ENCODE measurements at regions not wholly inside any gene's neighbourhood (a gene's known extent, or its start where the extent isn't known, plus 50 kb on each side); places are given as distances from the start of the nearest gene placed in this dataset.

GRCh38 chr1:80925130-80925805 lies 875.5 kb upstream of the ADGRL2 start:
- DNase-seq, result no peak

- no peak for DNase-seq
Measured at GRCh38 chr1:80924290-80924689, 876.4 kb upstream of the ADGRL2 start.

GRCh38 chr1:80922906-80923305 lies 877.8 kb upstream of the ADGRL2 start:
- no peak for DNase-seq

GRCh38 chr1:80919426-80919825 lies 881.3 kb upstream of the ADGRL2 start:
- no peak for DNase-seq

GRCh38 chr1:80918380-80918779 lies 882.4 kb upstream of the ADGRL2 start:
- DNase-seq, result no peak

GRCh38 chr1:80917826-80918225 lies 882.9 kb upstream of the ADGRL2 start:
- no peak for DNase-seq

- no peak for DNase-seq
Measured at GRCh38 chr1:80917225-80917624, 883.5 kb upstream of the ADGRL2 start.

GRCh38 chr1:80915491-80915890 lies 885.2 kb upstream of the ADGRL2 start:
- no peak for DNase-seq

GRCh38 chr1:80910426-80910825 lies 890.3 kb upstream of the ADGRL2 start:
- DNase-seq, result no peak

- no peak for DNase-seq
Measured at GRCh38 chr1:80909172-80909784, 891.5 kb upstream of the ADGRL2 start.

GRCh38 chr1:80896781-80897356 lies 903.9 kb upstream of the ADGRL2 start:
- DNase-seq, result no peak

- no peak for DNase-seq
Measured at GRCh38 chr1:80894921-80895320, 905.8 kb upstream of the ADGRL2 start.

- DNase-seq, result no peak
Measured at GRCh38 chr1:80893115-80893514, 907.6 kb upstream of the ADGRL2 start.

- DNase-seq, result no peak
Measured at GRCh38 chr1:80892539-80892938, 908.2 kb upstream of the ADGRL2 start.

GRCh38 chr1:80891871-80892270 lies 908.9 kb upstream of the ADGRL2 start:
- no peak for DNase-seq

- no peak for DNase-seq
Measured at GRCh38 chr1:80882553-80882952, 918.2 kb upstream of the ADGRL2 start.

- DNase-seq, result no peak
Measured at GRCh38 chr1:80878343-80878742, 922.4 kb upstream of the ADGRL2 start.

- no peak for DNase-seq
Measured at GRCh38 chr1:80876035-80876434, 924.7 kb upstream of the ADGRL2 start.

GRCh38 chr1:80869299-80869698 lies 931.4 kb upstream of the ADGRL2 start:
- DNase-seq, result no peak

- no peak for DNase-seq
Measured at GRCh38 chr1:80847904-80848303, 952.8 kb upstream of the ADGRL2 start.

GRCh38 chr1:80846966-80847365 lies 953.8 kb upstream of the ADGRL2 start:
- DNase-seq, result no peak

- DNase-seq, result no peak
Measured at GRCh38 chr1:80842796-80843195, 957.9 kb upstream of the ADGRL2 start.

- no peak for DNase-seq
Measured at GRCh38 chr1:80841261-80841660, 959.5 kb upstream of the ADGRL2 start.

- no peak for DNase-seq
Measured at GRCh38 chr1:80837066-80837465, 963.7 kb upstream of the ADGRL2 start.

- DNase-seq, result no peak
Measured at GRCh38 chr1:80836505-80836904, 964.2 kb upstream of the ADGRL2 start.

Data from NCI-H510A treated with DMSO at 0.1 percent for 48 hours (cell line).